22Rv1 (cell line): ENCODE measurements at regions not wholly inside any gene's neighbourhood (a gene's known extent, or its start where the extent isn't known, plus 50 kb on each side); places are given as distances from the start of the nearest gene placed in this dataset.

ENCODE experiments used
- H3K27ac ChIP-seq: fragments of 450-650 bp; 2 replicates; pipeline ENCODE4 v1.5.1; 2017
- ZFX ChIP-seq: fragments of 450-650 bp; IDR thresholded peaks from 2 replicates; pipeline ENCODE4 v1.6.1; 2017; ENCODE audit warnings: antibody characterized with exemption, borderline replicate concordance
- TF ChIP-seq, protein P1 (sequence below): fragments of 450-650 bp; IDR thresholded peaks from 2 replicates; pipeline ENCODE4 v1.5.1; 2017; ENCODE audit warnings: mild to moderate bottlenecking

DNA sequence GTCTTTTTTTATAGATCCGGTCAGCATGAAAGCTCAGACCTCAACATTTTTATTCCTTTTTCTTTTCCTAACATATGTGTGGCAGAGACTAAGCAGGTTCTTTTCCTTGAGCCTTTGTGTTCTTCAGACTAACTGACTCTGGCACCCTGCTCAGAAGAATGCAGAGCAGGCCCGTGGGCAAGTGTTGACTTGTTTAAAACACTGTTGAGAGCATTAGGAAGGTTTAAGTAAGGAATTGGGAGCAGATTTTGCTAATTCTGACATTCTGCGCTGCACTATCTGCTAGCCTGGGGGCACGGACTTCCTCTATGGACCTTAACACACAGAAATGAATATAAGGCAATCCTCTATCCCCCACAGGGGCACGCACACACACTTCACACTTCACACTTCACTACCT, 182.5 kb upstream of the PIK3R1 start:
- no peak overlapping the region for H3K27ac ChIP-seq
- TF ChIP-seq ZFX, result no peak
- TF ChIP-seq, protein P1, sequence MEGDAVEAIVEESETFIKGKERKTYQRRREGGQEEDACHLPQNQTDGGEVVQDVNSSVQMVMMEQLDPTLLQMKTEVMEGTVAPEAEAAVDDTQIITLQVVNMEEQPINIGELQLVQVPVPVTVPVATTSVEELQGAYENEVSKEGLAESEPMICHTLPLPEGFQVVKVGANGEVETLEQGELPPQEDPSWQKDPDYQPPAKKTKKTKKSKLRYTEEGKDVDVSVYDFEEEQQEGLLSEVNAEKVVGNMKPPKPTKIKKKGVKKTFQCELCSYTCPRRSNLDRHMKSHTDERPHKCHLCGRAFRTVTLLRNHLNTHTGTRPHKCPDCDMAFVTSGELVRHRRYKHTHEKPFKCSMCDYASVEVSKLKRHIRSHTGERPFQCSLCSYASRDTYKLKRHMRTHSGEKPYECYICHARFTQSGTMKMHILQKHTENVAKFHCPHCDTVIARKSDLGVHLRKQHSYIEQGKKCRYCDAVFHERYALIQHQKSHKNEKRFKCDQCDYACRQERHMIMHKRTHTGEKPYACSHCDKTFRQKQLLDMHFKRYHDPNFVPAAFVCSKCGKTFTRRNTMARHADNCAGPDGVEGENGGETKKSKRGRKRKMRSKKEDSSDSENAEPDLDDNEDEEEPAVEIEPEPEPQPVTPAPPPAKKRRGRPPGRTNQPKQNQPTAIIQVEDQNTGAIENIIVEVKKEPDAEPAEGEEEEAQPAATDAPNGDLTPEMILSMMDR, result no peak

DNA sequence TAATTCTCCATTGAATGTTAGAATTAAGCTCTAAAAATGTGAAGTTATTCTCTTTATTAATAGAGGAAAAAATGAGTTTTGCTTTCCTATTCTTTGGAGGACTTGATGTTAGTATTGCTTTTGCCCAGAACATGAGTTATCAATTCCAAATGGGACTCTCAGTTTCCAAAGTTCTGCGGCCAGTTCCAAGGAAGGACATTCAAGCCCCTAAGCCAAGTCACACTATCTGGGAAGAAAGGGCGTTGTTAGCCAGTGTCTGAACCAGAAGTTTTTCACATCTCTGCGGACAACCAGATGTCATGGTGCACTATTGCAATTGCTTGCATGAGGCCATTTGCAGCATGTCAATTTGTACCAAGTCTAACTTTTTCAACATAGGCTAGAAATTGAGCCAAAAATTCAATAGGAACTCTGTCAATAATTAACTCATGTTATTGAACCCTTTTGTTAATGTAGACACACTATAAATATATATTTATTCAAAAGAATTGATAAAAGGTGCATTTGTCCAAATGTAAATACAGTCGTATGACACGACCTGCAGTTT, 183.3 kb upstream of the PIK3R1 start:
- no peak overlapping the region for H3K27ac ChIP-seq

DNA sequence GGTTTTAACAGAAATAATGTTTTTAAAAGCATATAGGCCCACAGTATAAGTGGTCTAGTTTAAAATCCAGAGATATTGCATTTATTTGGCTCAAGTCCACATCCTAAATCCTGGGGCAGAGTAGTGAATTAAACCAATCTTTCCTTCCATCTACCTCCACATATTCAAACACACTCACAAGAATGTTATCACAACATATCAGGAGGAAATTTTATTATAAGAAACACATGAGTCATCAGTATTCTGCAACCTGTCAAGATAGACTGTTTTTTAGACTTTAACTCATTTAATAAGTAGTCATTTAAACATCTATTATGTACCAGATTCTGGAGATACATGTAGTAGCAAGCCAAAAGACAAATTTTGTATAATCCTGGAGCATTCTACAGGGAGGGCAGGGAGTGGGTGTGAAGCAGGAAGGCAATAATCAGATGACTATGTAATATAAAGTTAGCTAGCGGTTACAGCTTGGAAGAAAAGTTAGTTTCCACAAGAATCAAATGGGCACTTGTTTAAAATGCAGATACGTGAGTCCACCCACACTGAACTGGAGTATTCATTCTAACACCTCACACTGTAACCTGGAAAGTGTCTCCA, 187.3 kb upstream of the PIK3R1 start:
- no peak for TF ChIP-seq ZFX
- TF ChIP-seq, protein P1, result no peak
- no peak overlapping the region for H3K27ac ChIP-seq

More for the DNA sequence above, 183.3 kb upstream of the PIK3R1 start:
- no peak for TF ChIP-seq ZFX
- TF ChIP-seq, protein P1, result no peak

DNA sequence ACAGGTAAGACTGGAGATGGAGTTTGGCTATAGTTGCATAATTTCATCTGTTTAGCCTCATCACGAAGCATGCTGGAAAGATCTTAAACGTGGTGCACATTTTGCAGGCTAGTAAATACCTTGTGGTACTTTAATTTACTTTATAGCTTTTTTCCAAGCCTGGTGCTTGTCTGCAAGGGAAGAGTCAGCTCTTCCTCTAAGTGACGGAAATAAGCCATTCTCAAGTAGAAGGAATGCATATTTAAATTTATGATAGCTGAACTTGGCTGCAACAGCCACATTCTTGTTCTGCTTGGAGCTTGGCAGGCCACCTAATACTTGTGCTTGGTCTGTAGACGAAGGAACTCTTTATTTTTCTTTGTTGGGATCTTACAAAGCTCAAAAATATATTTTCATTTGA, 188.0 kb upstream of the PIK3R1 start:
- no peak for TF ChIP-seq ZFX
- TF ChIP-seq, protein P1, result no peak
- H3K27ac ChIP-seq, result no peak overlapping the region

DNA sequence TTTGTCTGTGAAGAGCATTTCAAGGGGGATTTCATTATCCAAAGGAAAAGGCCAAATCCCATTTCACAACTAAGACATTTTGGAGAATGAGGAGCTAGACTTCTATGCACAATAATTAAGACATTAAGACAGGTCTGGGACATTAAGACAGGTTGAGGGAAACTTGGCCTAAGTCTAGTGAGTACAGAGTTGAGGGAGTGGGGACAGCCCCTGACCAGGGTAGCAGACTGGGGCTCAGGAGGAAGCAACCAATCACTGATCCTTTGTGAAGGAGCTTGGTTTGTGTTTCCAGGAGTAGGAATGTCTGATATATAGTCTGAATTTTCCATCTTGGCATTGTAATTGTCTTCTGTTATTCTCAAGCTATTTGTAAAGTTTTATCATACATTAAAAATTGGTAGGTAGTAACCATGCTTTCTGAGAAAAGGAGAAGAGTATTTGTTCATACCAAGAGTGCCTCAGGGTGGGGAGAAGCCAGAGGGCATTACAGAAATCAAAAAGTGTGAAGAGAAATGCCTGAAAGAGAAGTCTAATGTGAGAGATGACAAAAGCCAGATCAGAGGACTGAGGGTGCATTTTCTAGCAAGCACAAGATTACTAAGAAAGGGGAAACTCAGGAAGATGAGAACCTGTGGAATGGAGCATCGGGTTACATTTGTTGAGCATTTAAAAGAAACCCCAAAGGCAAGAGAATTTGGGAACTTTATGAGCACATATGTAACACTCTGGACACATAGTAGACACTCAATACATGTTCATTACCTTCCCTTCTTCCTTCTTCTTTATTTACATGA, 189.3 kb upstream of the PIK3R1 start:
- no peak overlapping the region for H3K27ac ChIP-seq
- no peak for TF ChIP-seq ZFX
- TF ChIP-seq, protein P1, result no peak

DNA sequence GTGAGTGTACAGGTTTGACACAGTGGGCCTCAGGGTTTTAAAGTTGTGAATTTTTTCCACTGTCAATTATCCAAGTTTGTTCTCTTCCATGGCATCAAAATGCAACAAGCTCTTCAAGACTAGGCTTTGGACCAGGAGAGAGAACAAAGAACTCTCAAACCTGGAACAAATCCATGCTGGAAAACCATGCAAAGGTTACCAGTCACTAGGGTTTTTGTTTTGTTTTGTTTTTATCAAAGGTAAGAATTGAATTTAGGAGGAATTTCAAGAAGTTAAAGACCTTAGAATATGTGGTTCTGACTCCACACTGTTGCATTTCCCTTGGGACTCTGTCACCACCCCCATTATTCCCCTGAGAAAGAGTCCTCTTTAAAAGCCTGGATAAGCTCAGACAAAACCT, 191.1 kb upstream of the PIK3R1 start:
- H3K27ac ChIP-seq, result no peak overlapping the region
- no peak for TF ChIP-seq ZFX
- TF ChIP-seq, protein P1, result no peak

DNA sequence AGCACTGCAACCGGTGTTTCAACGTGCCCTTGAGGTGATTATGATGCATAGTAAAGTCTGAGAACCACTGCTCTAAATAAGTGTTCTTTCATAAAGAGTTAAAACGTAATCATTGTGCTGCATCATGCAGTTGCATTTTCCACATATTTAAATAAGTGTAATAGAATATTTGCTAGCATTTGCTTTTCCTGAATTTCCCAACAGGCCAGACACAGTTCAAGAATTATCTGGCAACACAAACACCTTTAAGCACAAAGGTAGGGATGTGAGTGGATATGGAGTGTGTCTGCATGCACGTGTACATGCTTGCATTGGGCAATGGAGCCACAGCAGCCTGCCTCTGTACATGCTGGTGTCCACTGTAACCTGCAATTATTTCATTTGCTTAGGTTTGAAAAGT, 193.6 kb upstream of the PIK3R1 start:
- H3K27ac ChIP-seq, result no peak overlapping the region
- no peak for TF ChIP-seq ZFX
- TF ChIP-seq, protein P1, result no peak
